KMS-11 (cell line): ENCODE measurements at regions not wholly inside any gene's neighbourhood (a gene's known extent, or its start where the extent isn't known, plus 50 kb on each side); places are given as distances from the start of the nearest gene placed in this dataset.

Experiments
- H2AFZ ChIP-seq: fragments of 200-600 bp; sonication (generic); 2 replicates; pipeline ENCODE4 v1.6.1; 2016; ENCODE audit warnings: antibody characterized with exemption, mixed run types, low read depth
- H3K27ac ChIP-seq: fragments of 200-600 bp; sonication (generic); 2 replicates; pipeline ENCODE4 v1.6.1; 2016; ENCODE audit warnings: mild to moderate bottlenecking, mixed run types
- H3K27me3 ChIP-seq: fragments of 200-600 bp; sonication (generic); 2 replicates; pipeline ENCODE4 v1.6.1; 2017; ENCODE audit warnings: mild to moderate bottlenecking, low read depth, mixed run types, moderate library complexity; ENCODE audit not compliant: insufficient read depth
- H3K36me3 ChIP-seq: fragments of 200-600 bp; sonication (generic); 2 replicates; pipeline ENCODE4 v1.6.1; 2017; ENCODE audit warnings: mild to moderate bottlenecking, mixed run types; ENCODE audit not compliant: insufficient read depth
- H3K4me1 ChIP-seq: fragments of 200-600 bp; sonication (generic); 2 replicates; pipeline ENCODE4 v1.6.1; 2016; ENCODE audit warnings: mild to moderate bottlenecking, low read depth, mixed run types; ENCODE audit not compliant: poor library complexity, severe bottlenecking
- H3K4me2 ChIP-seq: fragments of 200-600 bp; sonication (generic); 2 replicates; pipeline ENCODE4 v1.7.0; 2016; ENCODE audit warnings: mild to moderate bottlenecking, mixed run types
- H3K4me3 ChIP-seq: fragments of 200-600 bp; sonication (generic); IDR thresholded peaks from 2 replicates; pipeline ENCODE4 v1.6.1; 2017; ENCODE audit warnings: low read depth, low read length, mixed read lengths; ENCODE audit not compliant: insufficient read depth
- H3K79me2 ChIP-seq: fragments of 200-600 bp; sonication (generic); 2 replicates; pipeline ENCODE4 v1.6.1; 2016; ENCODE audit warnings: low read depth, mixed run types; ENCODE audit not compliant: insufficient read depth
- H3K9ac ChIP-seq: fragments of 200-600 bp; sonication (generic); 2 replicates; pipeline ENCODE4 v1.6.1; 2016; ENCODE audit warnings: mild to moderate bottlenecking, mixed run types
- H4K20me1 ChIP-seq: fragments of 200-600 bp; sonication (generic); 2 replicates; pipeline ENCODE4 v1.6.1; 2016; ENCODE audit warnings: mild to moderate bottlenecking, mixed run types; ENCODE audit not compliant: insufficient read depth
- CTCF ChIP-seq: fragments of 200-600 bp; sonication (generic); conservative IDR thresholded peaks from 2 replicates; pipeline ENCODE4 v1.6.1; 2017; ENCODE audit warnings: low read depth, mild to moderate bottlenecking, antibody characterized with exemption, low read length, moderate library complexity, mixed read lengths

- H3K4me3 ChIP-seq = no peak overlapping the region
- H2AFZ ChIP-seq = no peak overlapping the region
- H3K4me2 ChIP-seq = no peak overlapping the region
- no peaks in the 10 kb centered on the region for H3K79me2 ChIP-seq
- no peak overlapping the region for H3K27ac ChIP-seq
- TF ChIP-seq CTCF = no peak
- no peaks in the 10 kb centered on the region for H3K4me1 ChIP-seq
- H3K36me3 ChIP-seq = no peaks in the 10 kb centered on the region
- H4K20me1 ChIP-seq = no peaks in the 10 kb centered on the region
- no peaks in the 10 kb centered on the region for H3K27me3 ChIP-seq
- H3K9ac ChIP-seq = no peak overlapping the region
Measured at GRCh38 chr19:31693131-31693932, 344.1 kb upstream of the TSHZ3 start.

GRCh38 chr19:31693933-31694269 is 344.7 kb upstream of the TSHZ3 start:
- no peak overlapping the region for H3K27ac ChIP-seq
- H3K27me3 ChIP-seq = no peaks in the 10 kb centered on the region
- H3K4me2 ChIP-seq = no peak overlapping the region
- no peaks in the 10 kb centered on the region for H3K36me3 ChIP-seq
- no peaks in the 10 kb centered on the region for H4K20me1 ChIP-seq
- H3K4me1 ChIP-seq = no peaks in the 10 kb centered on the region
- no peaks in the 10 kb centered on the region for H3K79me2 ChIP-seq
- H3K9ac ChIP-seq = no peak overlapping the region
- no peak overlapping the region for H2AFZ ChIP-seq
- H3K4me3 ChIP-seq = no peak overlapping the region
- no peak for TF ChIP-seq CTCF

- no peak overlapping the region for H2AFZ ChIP-seq
- H3K79me2 ChIP-seq = no peaks in the 10 kb centered on the region
- no peak overlapping the region for H3K4me2 ChIP-seq
- no peaks in the 10 kb centered on the region for H3K27me3 ChIP-seq
- no peaks in the 10 kb centered on the region for H3K4me1 ChIP-seq
- H3K27ac ChIP-seq = no peak overlapping the region
- H3K9ac ChIP-seq = no peak overlapping the region
- no peaks in the 10 kb centered on the region for H3K36me3 ChIP-seq
- H3K4me3 ChIP-seq = no peak overlapping the region
- H4K20me1 ChIP-seq = no peaks in the 10 kb centered on the region
- no peak for TF ChIP-seq CTCF
Measured at GRCh38 chr19:31694761-31695160, 345.5 kb upstream of the TSHZ3 start.

- TF ChIP-seq CTCF = no peak
- Histone ChIP-seq H3K4me1 (no peaks in the 10 kb centered on the region), H3K4me2 (no peak overlapping the region), H3K27ac (no peak overlapping the region), H3K79me2 (no peaks in the 10 kb centered on the region), H3K36me3 (no peaks in the 10 kb centered on the region), H3K27me3 (no peaks in the 10 kb centered on the region), H3K9ac (no peak overlapping the region), H3K4me3 (no peak overlapping the region), H2AFZ (no peak overlapping the region), H4K20me1 (no peaks in the 10 kb centered on the region)
Measured at GRCh38 chr19:31699421-31699820, 350.2 kb upstream of the TSHZ3 start.
